IMR-90 (cell line): ENCODE measurements at regions not wholly inside any gene's neighbourhood (a gene's known extent, or its start where the extent isn't known, plus 50 kb on each side); places are given as distances from the start of the nearest gene placed in this dataset.
"Not testable (repeated sequence)": the region's sequence is repeated elsewhere in the genome, so short reads cannot be mapped to it uniquely, and the experiment has no call there.

ENCODE experiments used
- CTCF ChIP-seq: conservative IDR thresholded peaks from 2 replicates; pipeline ENCODE4 v1.5.1; 2012; ENCODE audit warnings: mild to moderate bottlenecking, low read depth, low read length, improper control_type of control experiment
- MAFK ChIP-seq: IDR thresholded peaks from 2 replicates; pipeline ENCODE4 v1.6.1; 2012; ENCODE audit warnings: low read depth, low read length, improper control_type of control experiment
- POLR2A ChIP-seq: IDR thresholded peaks from 2 replicates; pipeline ENCODE4 v1.6.1; 2012; ENCODE audit warnings: mild to moderate bottlenecking, low read depth, low read length
- SMC3 ChIP-seq: fragments of 150-350 bp; IDR thresholded peaks from 2 replicates; pipeline ENCODE4 v1.6.1; 2016; ENCODE audit warnings: low read depth, mild to moderate bottlenecking, antibody characterized with exemption, low read length, moderate library complexity

- not testable (repeated sequence) for TF ChIP-seq CTCF, POLR2A, SMC3, MAFK
Observed at GRCh38 chr6:81584156-81584555, 168.3 kb downstream of the TENT5A start.
